HG03439 (cell line): ENCODE measurements at regions not wholly inside any gene's neighbourhood (a gene's known extent, or its start where the extent isn't known, plus 50 kb on each side); places are given as distances from the start of the nearest gene placed in this dataset.
"Not testable (repeated sequence)": the region's sequence is repeated elsewhere in the genome, so short reads cannot be mapped to it uniquely, and the experiment has no call there.

ENCODE experiments used
- ATAC-seq: cut with Tn5 transposase; IDR thresholded peaks from one replicate; pipeline ENCODE4 v1.9.1; 2021; ENCODE audit warnings: mild to moderate bottlenecking, moderate library complexity; ENCODE audit not compliant: unreplicated experiment

- no peak for ATAC-seq
These were observed 245.2 kb downstream of the PLOD2 start for GRCh38 chr3:145915787-145916186.

GRCh38 chr3:145927736-145928135, 233.2 kb downstream of the PLOD2 start:
- ATAC-seq = not testable (repeated sequence)

- no peak for ATAC-seq
These were observed 224.0 kb downstream of the PLOD2 start for GRCh38 chr3:145936971-145937370.

GRCh38 chr3:145939431-145939830, 221.6 kb downstream of the PLOD2 start:
- ATAC-seq = no peak

- ATAC-seq = no peak
These were observed 218.9 kb downstream of the PLOD2 start for GRCh38 chr3:145942052-145942451.

GRCh38 chr3:145943952-145944351, 217.0 kb downstream of the PLOD2 start:
- no peak for ATAC-seq

GRCh38 chr3:145951441-145951840, 209.5 kb downstream of the PLOD2 start:
- no peak for ATAC-seq

GRCh38 chr3:145952536-145952935, 208.4 kb downstream of the PLOD2 start:
- ATAC-seq = no peak

GRCh38 chr3:145953316-145953715, 207.7 kb downstream of the PLOD2 start:
- ATAC-seq = no peak

GRCh38 chr3:145959457-145960088, 201.4 kb downstream of the PLOD2 start:
- no peak for ATAC-seq

- no peak for ATAC-seq
These were observed 197.9 kb downstream of the PLOD2 start for GRCh38 chr3:145963111-145963510.

- no peak for ATAC-seq
These were observed 193.9 kb downstream of the PLOD2 start for GRCh38 chr3:145967043-145967442.

GRCh38 chr3:145971186-145971585, 189.8 kb downstream of the PLOD2 start:
- ATAC-seq = no peak

GRCh38 chr3:145972851-145973250, 188.1 kb downstream of the PLOD2 start:
- ATAC-seq = no peak

GRCh38 chr3:145981056-145981455, 179.9 kb downstream of the PLOD2 start:
- ATAC-seq = no peak

- no peak for ATAC-seq
These were observed 177.9 kb downstream of the PLOD2 start for GRCh38 chr3:145983101-145983500.
